Endodermal cell (in vitro differentiated cells): ENCODE measurements at regions not wholly inside any gene's neighbourhood (a gene's known extent, or its start where the extent isn't known, plus 50 kb on each side); places are given as distances from the start of the nearest gene placed in this dataset.

Source experiments
- DNase-seq: peaks from one replicate; pipeline ENCODE4 v3.0.0-alpha.2; 2017
- H3K27ac ChIP-seq: 2 replicates; pipeline ENCODE4 v1.5.1; 2013; ENCODE audit warnings: mild to moderate bottlenecking, low read depth, low read length, moderate library complexity
- H3K27me3 ChIP-seq: 2 replicates; pipeline ENCODE4 v1.6.1; 2013; ENCODE audit warnings: mild to moderate bottlenecking, low read length, moderate library complexity; ENCODE audit not compliant: insufficient read depth, control insufficient read depth, poor library complexity, severe bottlenecking
- H3K36me3 ChIP-seq: 2 replicates; pipeline ENCODE4 v1.7.0; 2013; ENCODE audit warnings: mild to moderate bottlenecking, low read length, moderate library complexity; ENCODE audit not compliant: control insufficient read depth, insufficient read depth
- H3K4me1 ChIP-seq: one replicate; pipeline ENCODE4 v1.7.0; 2013; ENCODE audit warnings: low read length; ENCODE audit not compliant: control insufficient read depth, insufficient read depth
- H3K4me3 ChIP-seq: 2 replicates; pipeline ENCODE4 v1.5.1; 2013; ENCODE audit warnings: mild to moderate bottlenecking, low read length, moderate library complexity
- H3K9ac ChIP-seq: 2 replicates; pipeline ENCODE4 v1.6.1; 2013; ENCODE audit warnings: mild to moderate bottlenecking, low read length, moderate library complexity; ENCODE audit not compliant: poor library complexity, severe bottlenecking; ENCODE audit errors: extremely low read depth
- H3K9me3 ChIP-seq: 2 replicates; pipeline ENCODE4 v1.6.1; 2013; ENCODE audit warnings: mild to moderate bottlenecking, low read length, moderate library complexity; ENCODE audit not compliant: control insufficient read depth
- H3K27ac Mint-ChIP-seq: 2 replicates; pipeline ENCODE4 v1.8.0; 2020; ENCODE audit warnings: mixed read lengths
- H3K27me3 Mint-ChIP-seq: 2 replicates; pipeline ENCODE4 v1.8.0; 2021; ENCODE audit warnings: mild to moderate bottlenecking, mixed read lengths; ENCODE audit not compliant: insufficient read depth
- H3K36me3 Mint-ChIP-seq: 2 replicates; pipeline ENCODE4 v1.8.0; 2020; ENCODE audit warnings: low read depth, mixed read lengths
- H3K4me1 Mint-ChIP-seq: 2 replicates; pipeline ENCODE4 v1.8.0; 2020; ENCODE audit warnings: mixed read lengths
- H3K4me3 Mint-ChIP-seq: 2 replicates; pipeline ENCODE4 v1.8.0; 2020; ENCODE audit warnings: mild to moderate bottlenecking, moderate library complexity, mixed read lengths
- H3K9me3 Mint-ChIP-seq: 2 replicates; pipeline ENCODE4 v1.8.0; 2020; ENCODE audit warnings: mild to moderate bottlenecking, mixed read lengths
- WGBS, 2 experiments: methylation state at CpG; one replicate each; pipeline versions ENCODE4 v1.1.5 to v1.1.7; 2013; ENCODE audit warnings: missing lambda C conversion rate in 2 of 2, mixed read lengths in 1 of 2; ENCODE audit not compliant: insufficient coverage in 1 of 2, insufficient read length in 1 of 2; 5-methylcytosine and 5-hydroxymethylcytosine counted together
- TF ChIP-seq, protein P1 (sequence below): fragments of 200-600 bp; sonication (generic); conservative IDR thresholded peaks from 2 replicates; pipeline ENCODE4 v1.5.0; 2021; ENCODE audit warnings: antibody characterized with exemption, mild to moderate bottlenecking

DNA sequence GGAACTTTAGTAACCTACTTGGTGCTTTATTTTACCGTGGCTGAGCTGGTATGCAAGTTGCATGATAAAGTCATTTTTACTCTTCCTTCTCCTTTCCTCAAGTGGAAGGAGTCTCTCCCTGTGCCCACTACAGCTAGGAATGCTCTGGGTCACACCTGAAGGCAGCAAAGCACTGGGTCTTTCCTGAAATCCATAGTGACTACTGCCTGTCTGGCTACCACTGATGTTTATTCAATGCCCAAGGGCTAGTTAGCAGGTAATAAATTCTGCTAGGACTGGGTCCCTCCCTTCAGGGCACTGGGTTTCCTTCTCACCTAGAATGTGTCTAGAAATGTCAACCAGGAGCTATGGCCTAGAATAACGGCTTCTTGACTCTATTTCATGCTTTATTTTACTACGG lies 1081.4 kb downstream of the FAT4 start:
- no peaks in the 10 kb centered on the region for H3K9me3 Mint-ChIP-seq
- Histone ChIP-seq H3K9me3 (no peaks in the 10 kb centered on the region), H3K27me3 (no peaks in the 10 kb centered on the region), H3K4me1 (no peaks in the 10 kb centered on the region), H3K9ac (no peak overlapping the region), H3K36me3 (no peaks in the 10 kb centered on the region), H3K4me3 (no peak overlapping the region), H3K27ac (no peak overlapping the region)
- no peaks in the 10 kb centered on the region for H3K36me3 Mint-ChIP-seq
- no peak overlapping the region for H3K27ac Mint-ChIP-seq
- H3K4me3 Mint-ChIP-seq: no peak overlapping the region
- no peaks in the 10 kb centered on the region for H3K4me1 Mint-ChIP-seq
- no peaks in the 10 kb centered on the region for H3K27me3 Mint-ChIP-seq
- WGBS, 2 experiments: 92 to 93% methylated on average over 3 of the region's 3 CpGs
- TF ChIP-seq, protein P1, sequence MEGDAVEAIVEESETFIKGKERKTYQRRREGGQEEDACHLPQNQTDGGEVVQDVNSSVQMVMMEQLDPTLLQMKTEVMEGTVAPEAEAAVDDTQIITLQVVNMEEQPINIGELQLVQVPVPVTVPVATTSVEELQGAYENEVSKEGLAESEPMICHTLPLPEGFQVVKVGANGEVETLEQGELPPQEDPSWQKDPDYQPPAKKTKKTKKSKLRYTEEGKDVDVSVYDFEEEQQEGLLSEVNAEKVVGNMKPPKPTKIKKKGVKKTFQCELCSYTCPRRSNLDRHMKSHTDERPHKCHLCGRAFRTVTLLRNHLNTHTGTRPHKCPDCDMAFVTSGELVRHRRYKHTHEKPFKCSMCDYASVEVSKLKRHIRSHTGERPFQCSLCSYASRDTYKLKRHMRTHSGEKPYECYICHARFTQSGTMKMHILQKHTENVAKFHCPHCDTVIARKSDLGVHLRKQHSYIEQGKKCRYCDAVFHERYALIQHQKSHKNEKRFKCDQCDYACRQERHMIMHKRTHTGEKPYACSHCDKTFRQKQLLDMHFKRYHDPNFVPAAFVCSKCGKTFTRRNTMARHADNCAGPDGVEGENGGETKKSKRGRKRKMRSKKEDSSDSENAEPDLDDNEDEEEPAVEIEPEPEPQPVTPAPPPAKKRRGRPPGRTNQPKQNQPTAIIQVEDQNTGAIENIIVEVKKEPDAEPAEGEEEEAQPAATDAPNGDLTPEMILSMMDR: no peak
- DNase-seq: no peak

DNA sequence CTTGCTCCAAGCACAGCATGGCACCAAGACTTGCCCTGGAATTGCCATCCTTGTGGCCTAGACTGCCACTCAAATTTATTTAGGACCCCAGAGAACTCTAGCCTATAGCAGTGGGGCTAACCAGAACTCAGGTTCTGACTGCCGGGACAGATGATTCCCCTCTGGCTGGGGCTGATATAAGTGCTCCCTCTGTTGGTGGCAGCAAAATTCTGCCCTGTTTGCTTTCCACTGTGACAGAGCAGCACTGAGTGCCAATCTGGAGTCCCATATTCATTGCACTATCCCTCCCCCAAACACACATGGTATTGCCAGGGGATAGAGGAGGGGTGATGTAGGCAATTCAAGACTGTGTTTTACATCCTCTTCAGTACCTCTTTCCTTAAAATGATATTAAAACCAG lies 1081.9 kb downstream of the FAT4 start:
- 86% methylated on average over 1 of the region's 1 CpG; no CpG with 5 or more reads in 1 of the 2 experiments for WGBS, 2 experiments
- no peaks in the 10 kb centered on the region for H3K36me3 Mint-ChIP-seq
- H3K27me3 Mint-ChIP-seq: no peaks in the 10 kb centered on the region
- Histone ChIP-seq H3K9me3 (no peaks in the 10 kb centered on the region), H3K27me3 (no peaks in the 10 kb centered on the region), H3K4me1 (no peaks in the 10 kb centered on the region), H3K27ac (no peak overlapping the region), H3K4me3 (no peak overlapping the region), H3K9ac (no peak overlapping the region), H3K36me3 (no peaks in the 10 kb centered on the region)
- H3K9me3 Mint-ChIP-seq: no peaks in the 10 kb centered on the region
- H3K4me3 Mint-ChIP-seq: no peak overlapping the region
- TF ChIP-seq, protein P1: peak; percentile 49
- H3K27ac Mint-ChIP-seq: no peak overlapping the region
- H3K4me1 Mint-ChIP-seq: no peaks in the 10 kb centered on the region
- no peak for DNase-seq

DNA sequence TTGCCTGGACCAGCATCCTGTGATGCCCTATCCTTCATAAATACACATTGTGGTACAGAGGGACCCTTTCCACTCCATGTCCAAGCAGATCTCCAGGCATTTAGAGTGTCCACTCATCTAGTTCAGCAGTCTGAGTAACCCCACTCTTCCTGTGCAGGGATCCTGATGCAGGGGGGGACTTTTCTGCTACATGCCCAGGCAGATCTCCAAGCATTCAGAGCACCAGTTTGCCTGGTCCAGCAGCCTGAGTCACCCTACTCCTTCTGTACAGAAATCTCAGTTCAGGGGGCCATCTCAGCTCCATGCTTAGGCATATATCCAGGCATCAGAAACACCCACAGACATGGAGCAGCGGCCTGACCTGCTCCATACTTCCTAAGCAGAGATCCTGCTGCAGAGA lies 1089.8 kb downstream of the FAT4 start:
- Histone ChIP-seq H3K27ac (no peak overlapping the region), H3K9me3 (no peaks in the 10 kb centered on the region), H3K4me1 (no peaks in the 10 kb centered on the region), H3K9ac (no peak overlapping the region), H3K36me3 (no peaks in the 10 kb centered on the region), H3K27me3 (no peaks in the 10 kb centered on the region), H3K4me3 (no peak overlapping the region)
- 94% methylated on average over 1 of the region's 1 CpG; no CpG with 5 or more reads in 1 of the 2 experiments for WGBS, 2 experiments
- H3K36me3 Mint-ChIP-seq: no peaks in the 10 kb centered on the region
- no peak overlapping the region for H3K27ac Mint-ChIP-seq
- no peak overlapping the region for H3K4me3 Mint-ChIP-seq
- H3K4me1 Mint-ChIP-seq: no peaks in the 10 kb centered on the region
- TF ChIP-seq, protein P1: no peak
- H3K27me3 Mint-ChIP-seq: no peaks in the 10 kb centered on the region
- DNase-seq: no peak
- H3K9me3 Mint-ChIP-seq: no peaks in the 10 kb centered on the region
